H9 (cell line): ENCODE measurements at regions not wholly inside any gene's neighbourhood (a gene's known extent, or its start where the extent isn't known, plus 50 kb on each side); places are given as distances from the start of the nearest gene placed in this dataset.

Experiments
- DNase-seq: peaks from one replicate; pipeline ENCODE4 v3.0.0-alpha.2; 2017
- H2AFZ ChIP-seq: one replicate; pipeline ENCODE4 v1.6.1; 2013; ENCODE audit warnings: mild to moderate bottlenecking, low read length, control low read depth, moderate library complexity
- H2AK5ac ChIP-seq: 2 replicates; pipeline ENCODE4 v1.6.1; 2013; ENCODE audit warnings: low read length, control low read depth, mixed read lengths; ENCODE audit not compliant: insufficient read length
- H2BK120ac ChIP-seq: one replicate; pipeline ENCODE4 v1.6.1; 2013; ENCODE audit warnings: low read depth, mild to moderate bottlenecking, low read length, control low read depth, inconsistent platforms; ENCODE audit not compliant: poor library complexity, severe bottlenecking
- H2BK12ac ChIP-seq: 2 replicates; pipeline ENCODE4 v1.6.1; 2013; ENCODE audit warnings: low read length, control low read depth, mixed read lengths, low read depth; ENCODE audit not compliant: insufficient read length
- H2BK15ac ChIP-seq: 2 replicates; pipeline ENCODE4 v1.6.1; 2013; ENCODE audit warnings: low read depth, low read length, control low read depth
- H2BK20ac ChIP-seq: one replicate; pipeline ENCODE4 v1.6.1; 2013; ENCODE audit warnings: low read depth, mild to moderate bottlenecking, low read length, control low read depth, inconsistent platforms; ENCODE audit not compliant: poor library complexity, severe bottlenecking
- H2BK5ac ChIP-seq: 2 replicates; pipeline ENCODE4 v1.6.1; 2013; ENCODE audit warnings: low read length, control low read depth, mixed read lengths; ENCODE audit not compliant: insufficient read length
- H3K14ac ChIP-seq: 2 replicates; pipeline ENCODE4 v1.6.1; 2013; ENCODE audit warnings: low read length, control low read depth; ENCODE audit not compliant: insufficient read depth
- H3K18ac ChIP-seq: 2 replicates; pipeline ENCODE4 v1.6.1; 2013; ENCODE audit warnings: low read depth, mild to moderate bottlenecking, mixed read lengths, low read length, control low read depth; ENCODE audit not compliant: insufficient read length
- H3K23ac ChIP-seq: 2 replicates; pipeline ENCODE4 v1.6.1; 2013; ENCODE audit warnings: low read length, control low read depth, mixed read lengths, low read depth; ENCODE audit not compliant: insufficient read length
- H3K23me2 ChIP-seq: 2 replicates; pipeline ENCODE4 v1.6.1; 2013; ENCODE audit warnings: low read depth, mild to moderate bottlenecking, mixed read lengths, low read length, control low read depth; ENCODE audit not compliant: insufficient read length, poor library complexity, severe bottlenecking
- H3K27ac ChIP-seq: 2 replicates; pipeline ENCODE4 v1.5.1; 2013; ENCODE audit warnings: low read length, control low read depth, mixed read lengths, low read depth; ENCODE audit not compliant: insufficient read length
- H3K27me3 ChIP-seq: 2 replicates; pipeline ENCODE4 v1.6.1; 2013; ENCODE audit warnings: low read length, control low read depth, inconsistent platforms; ENCODE audit not compliant: insufficient read depth
- H3K4ac ChIP-seq: 2 replicates; pipeline ENCODE4 v1.6.1; 2013; ENCODE audit warnings: low read depth, mild to moderate bottlenecking, control low read depth, inconsistent platforms, low read length, moderate library complexity
- H3K4me1 ChIP-seq: 2 replicates; pipeline ENCODE4 v1.6.1; 2013; ENCODE audit warnings: low read length, control low read depth, inconsistent platforms; ENCODE audit not compliant: insufficient read depth
- H3K4me2 ChIP-seq: 2 replicates; pipeline ENCODE4 v1.6.1; 2013; ENCODE audit warnings: low read length, control low read depth, mixed read lengths; ENCODE audit not compliant: insufficient read length, insufficient read depth
- H3K56ac ChIP-seq: 2 replicates; pipeline ENCODE4 v1.6.1; 2013; ENCODE audit warnings: low read depth, mild to moderate bottlenecking, mixed read lengths, low read length, control low read depth; ENCODE audit not compliant: insufficient read length
- H3K79me1 ChIP-seq: 2 replicates; pipeline ENCODE4 v1.6.1; 2013; ENCODE audit warnings: low read depth, mild to moderate bottlenecking, moderate library complexity, low read length, control low read depth, inconsistent platforms; ENCODE audit not compliant: insufficient read depth, poor library complexity, severe bottlenecking
- H3K79me2 ChIP-seq: 2 replicates; pipeline ENCODE4 v1.6.1; 2013; ENCODE audit warnings: low read length, control low read depth, inconsistent platforms; ENCODE audit not compliant: insufficient read depth
- H3K9ac ChIP-seq: 2 replicates; pipeline ENCODE4 v1.6.1; 2013; ENCODE audit warnings: low read length, control low read depth, mixed read lengths; ENCODE audit not compliant: insufficient read length; ENCODE audit errors: extremely low read depth
- H3K9me3 ChIP-seq: one replicate; pipeline ENCODE4 v1.6.1; 2013; ENCODE audit warnings: low read depth, low read length, inconsistent platforms; ENCODE audit not compliant: control insufficient read depth
- H3T11ph ChIP-seq: one replicate; pipeline ENCODE4 v1.6.1; 2013; ENCODE audit warnings: mild to moderate bottlenecking, low read length, control low read depth, inconsistent platforms
- H4K20me1 ChIP-seq: one replicate; pipeline ENCODE4 v1.6.1; 2013; ENCODE audit not compliant: control insufficient read depth, insufficient read length, insufficient read depth
- H4K5ac ChIP-seq: 2 replicates; pipeline ENCODE4 v1.6.1; 2013; ENCODE audit warnings: low read depth, mild to moderate bottlenecking, mixed read lengths, low read length, control low read depth; ENCODE audit not compliant: insufficient read length
- H4K8ac ChIP-seq: replicated peaks from 2 replicates; pipeline ENCODE4 v1.6.1; 2013; ENCODE audit warnings: low read length, control low read depth, mixed read lengths, low read depth; ENCODE audit not compliant: insufficient read length
- H4K91ac ChIP-seq: 2 replicates; pipeline ENCODE4 v1.6.1; 2013; ENCODE audit warnings: low read depth, mild to moderate bottlenecking, moderate library complexity, mixed read lengths, low read length, control low read depth; ENCODE audit not compliant: insufficient read length
- H3K27ac Mint-ChIP-seq, 3 experiments: 2 replicates in 2 of 3; 3 replicates in 1 of 3; pipeline ENCODE4 v1.8.0; 2020 to 2021; ENCODE audit warnings: mixed read lengths in 3 of 3, mild to moderate bottlenecking in 1 of 3, moderate library complexity in 1 of 3
- H3K27me3 Mint-ChIP-seq: 2 replicates; pipeline ENCODE4 v1.8.0; 2021; ENCODE audit warnings: low read depth, mild to moderate bottlenecking, moderate library complexity, mixed read lengths
- H3K36me3 Mint-ChIP-seq, 3 experiments: 2 replicates in 2 of 3; 3 replicates in 1 of 3; pipeline ENCODE4 v1.8.0; 2020 to 2021; ENCODE audit warnings: low read depth in 3 of 3, mixed read lengths in 3 of 3; ENCODE audit not compliant: insufficient read depth in 1 of 3
- H3K4me1 Mint-ChIP-seq, 2 experiments: 2 replicates each; pipeline ENCODE4 v1.8.0; 2020; ENCODE audit warnings: mixed read lengths in 2 of 2
- H3K4me3 Mint-ChIP-seq, 2 experiments: 2 replicates in 1 of 2; 3 replicates in 1 of 2; pipeline ENCODE4 v1.8.0; 2020 to 2021; ENCODE audit warnings: mild to moderate bottlenecking in 2 of 2, mixed read lengths in 2 of 2, moderate library complexity in 1 of 2
- H3K9me3 Mint-ChIP-seq, 2 experiments: 2 replicates in 1 of 2; 3 replicates in 1 of 2; pipeline ENCODE4 v1.8.0; 2020; ENCODE audit warnings: mild to moderate bottlenecking in 2 of 2, mixed read lengths in 2 of 2, moderate library complexity in 1 of 2
- WGBS: extraction: QIAGEN DNeasy Blood & Tissue Kit; methylation state at CpG from one replicate; pipeline ENCODE4 v1.1.7; 2013; ENCODE audit warnings: missing lambda C conversion rate, low lambda C conversion rate, mixed read lengths; ENCODE audit not compliant: insufficient read length; ENCODE audit errors: extremely low coverage; 5-methylcytosine and 5-hydroxymethylcytosine counted together
- TF ChIP-seq, protein P1 (sequence below): fragments of 200-600 bp; sonication (generic); conservative IDR thresholded peaks from 3 replicates; pipeline ENCODE4 v1.8.0; 2021; ENCODE audit warnings: antibody characterized with exemption, mild to moderate bottlenecking

DNA sequence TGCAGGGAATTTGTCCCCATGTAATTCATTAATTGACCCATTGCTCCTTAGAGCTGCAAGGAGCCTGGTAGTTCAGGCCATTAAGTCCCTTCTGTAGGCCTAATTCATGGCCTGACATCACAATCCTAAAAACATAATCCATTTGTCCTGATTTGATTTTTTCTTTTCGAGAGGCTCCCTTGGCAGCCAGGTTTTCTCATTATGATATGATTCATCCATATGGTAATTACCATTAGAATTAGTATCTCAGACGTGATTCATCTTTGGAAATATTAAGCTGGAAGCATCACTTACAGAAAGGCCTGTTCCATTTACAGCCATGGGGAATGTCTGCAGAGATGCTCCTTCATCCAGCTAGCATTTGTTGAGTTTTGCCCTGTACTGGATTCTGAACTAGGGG lies 128.5 kb downstream of the PLCE1 start:
- TF ChIP-seq, protein P1, sequence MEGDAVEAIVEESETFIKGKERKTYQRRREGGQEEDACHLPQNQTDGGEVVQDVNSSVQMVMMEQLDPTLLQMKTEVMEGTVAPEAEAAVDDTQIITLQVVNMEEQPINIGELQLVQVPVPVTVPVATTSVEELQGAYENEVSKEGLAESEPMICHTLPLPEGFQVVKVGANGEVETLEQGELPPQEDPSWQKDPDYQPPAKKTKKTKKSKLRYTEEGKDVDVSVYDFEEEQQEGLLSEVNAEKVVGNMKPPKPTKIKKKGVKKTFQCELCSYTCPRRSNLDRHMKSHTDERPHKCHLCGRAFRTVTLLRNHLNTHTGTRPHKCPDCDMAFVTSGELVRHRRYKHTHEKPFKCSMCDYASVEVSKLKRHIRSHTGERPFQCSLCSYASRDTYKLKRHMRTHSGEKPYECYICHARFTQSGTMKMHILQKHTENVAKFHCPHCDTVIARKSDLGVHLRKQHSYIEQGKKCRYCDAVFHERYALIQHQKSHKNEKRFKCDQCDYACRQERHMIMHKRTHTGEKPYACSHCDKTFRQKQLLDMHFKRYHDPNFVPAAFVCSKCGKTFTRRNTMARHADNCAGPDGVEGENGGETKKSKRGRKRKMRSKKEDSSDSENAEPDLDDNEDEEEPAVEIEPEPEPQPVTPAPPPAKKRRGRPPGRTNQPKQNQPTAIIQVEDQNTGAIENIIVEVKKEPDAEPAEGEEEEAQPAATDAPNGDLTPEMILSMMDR, result no peak
- Histone ChIP-seq H2AFZ (no peak overlapping the region), H3K4me2 (no peak overlapping the region), H3K23ac (no peak overlapping the region), H4K91ac (no peak overlapping the region), H3T11ph (no peak overlapping the region), H3K4me1 (no peaks in the 10 kb centered on the region), H4K5ac (no peak overlapping the region), H3K79me1 (no peaks in the 10 kb centered on the region), H3K18ac (no peak overlapping the region), H2BK20ac (no peak overlapping the region), H3K27ac (no peak overlapping the region), H2BK15ac (no peak overlapping the region), H2BK5ac (no peak overlapping the region), H3K9me3 (no peaks in the 10 kb centered on the region), H2AK5ac (no peak overlapping the region), H3K27me3 (no peaks in the 10 kb centered on the region), H3K4ac (no peak overlapping the region), H3K23me2 (no peaks in the 10 kb centered on the region), H3K79me2 (no peaks in the 10 kb centered on the region), H2BK12ac (no peak overlapping the region), H3K56ac (no peak overlapping the region), H4K20me1 (no peaks in the 10 kb centered on the region), H3K9ac (no peak overlapping the region), H2BK120ac (no peak overlapping the region), H4K8ac (no peak overlapping the region), H3K14ac (no peak overlapping the region)
- Mint-ChIP-seq H3K4me3 (no peak overlapping the region), H3K27me3 (peaks cover 3% of the 10 kb centered on the region; the same call in 1 of the 2 replicates), H3K9me3 (no peaks in the 10 kb centered on the region; a peak in 2 of 5 replicates), H3K36me3 (peaks cover 0 to 2% (median 0%) of the 10 kb centered on the region in 3 experiments; a peak in 1 of 7 replicates), H3K4me1 (peaks cover 12 to 18% of the 10 kb centered on the region in 2 experiments), H3K27ac (no peak overlapping the region)
- DNase-seq, result no peak
- WGBS, result no CpG with 5 or more reads among the region's 2 CpGs
